IMR-90 (cell line): ENCODE measurements at regions not wholly inside any gene's neighbourhood (a gene's known extent, or its start where the extent isn't known, plus 50 kb on each side); places are given as distances from the start of the nearest gene placed in this dataset.

Experiments used
- ATAC-seq: fragments of 200-7000 bp; cut with Tn5 transposase; 2 replicates; pipeline ENCODE4 v1.9.1; 2020; ENCODE audit warnings: low read depth, mild to moderate bottlenecking, moderate library complexity
- BruUV-seq: library from RNA; stranded (reverse); fragments of 400-500 nt; replicated peaks from 2 replicates; lab custom pipeline; 2021; lab: Mats Ljungman, UMichigan
- CTCF ChIA-PET: fragments of 300-600 bp; formaldehyde crosslinking; extraction: SDS; loops from one replicate; lab custom pipeline; 2021; ENCODE audit warnings: antibody characterized with exemption; lab: Yijun Ruan, JAX
- POLR2A ChIA-PET: fragments of 300-600 bp; sonication (Branson Sonifier 250); formaldehyde crosslinking; loops from one replicate; lab custom pipeline; 2022; ENCODE audit warnings: antibody characterized with exemption; ENCODE audit not compliant: unreplicated experiment; lab: Charles Lee
- DNase-seq: peaks from one replicate; pipeline ENCODE4 v3.0.0; 2013
- H2AFZ ChIP-seq: replicated peaks from 2 replicates; pipeline ENCODE3; 2013; ENCODE audit warnings: low read length, mild to moderate bottlenecking; ENCODE audit not compliant: poor library complexity
- H2AK5ac ChIP-seq: 2 replicates; pipeline ENCODE4 v1.6.1; 2013; ENCODE audit warnings: low read depth, low read length, inconsistent platforms
- H2AK9ac ChIP-seq: replicated peaks from 2 replicates; pipeline ENCODE3; 2013; ENCODE audit warnings: mild to moderate bottlenecking, low read depth, low read length, moderate library complexity; ENCODE audit not compliant: poor library complexity
- H2BK120ac ChIP-seq: 2 replicates; pipeline ENCODE4 v1.6.1; 2013; ENCODE audit warnings: low read depth, low read length, inconsistent platforms
- H2BK15ac ChIP-seq: 3 replicates; pipeline ENCODE4 v1.6.1; 2013; ENCODE audit warnings: low read depth, low read length, inconsistent platforms
- H2BK20ac ChIP-seq: 2 replicates; pipeline ENCODE4 v1.6.1; 2013; ENCODE audit warnings: low read depth, mild to moderate bottlenecking, inconsistent platforms, low read length, moderate library complexity
- H2BK5ac ChIP-seq: 2 replicates; pipeline ENCODE4 v1.6.1; 2013; ENCODE audit warnings: mild to moderate bottlenecking, low read depth, low read length, inconsistent platforms; ENCODE audit not compliant: poor library complexity, severe bottlenecking
- H3K14ac ChIP-seq: replicated peaks from 2 replicates; pipeline ENCODE4 v1.6.1; 2013; ENCODE audit warnings: low read depth, low read length, inconsistent platforms
- H3K18ac ChIP-seq: 2 replicates; pipeline ENCODE4 v1.6.1; 2013; ENCODE audit warnings: low read depth, low read length, control low read depth
- H3K23ac ChIP-seq: 2 replicates; pipeline ENCODE4 v1.6.1; 2013; ENCODE audit warnings: low read depth, low read length, inconsistent platforms
- H3K27ac ChIP-seq: 2 replicates; pipeline ENCODE4 v1.5.1; 2013; ENCODE audit warnings: mild to moderate bottlenecking, control low read depth, low read length; ENCODE audit not compliant: insufficient read depth
- H3K27me3 ChIP-seq: 2 replicates; pipeline ENCODE4 v1.6.1; 2013; ENCODE audit warnings: low read length; ENCODE audit not compliant: control insufficient read depth, insufficient read depth
- H3K36me3 ChIP-seq: 2 replicates; pipeline ENCODE4 v1.6.1; 2013; ENCODE audit warnings: low read length, mixed read lengths; ENCODE audit not compliant: control insufficient read depth, insufficient read depth
- H3K4ac ChIP-seq: 2 replicates; pipeline ENCODE4 v1.6.1; 2013; ENCODE audit warnings: low read depth, low read length, inconsistent platforms
- H3K4me1 ChIP-seq: 2 replicates; pipeline ENCODE4 v1.6.1; 2013; ENCODE audit warnings: low read length, mixed read lengths; ENCODE audit not compliant: control insufficient read depth, insufficient read depth
- H3K4me2 ChIP-seq: 2 replicates; pipeline ENCODE4 v1.6.1; 2013; ENCODE audit warnings: low read depth, mild to moderate bottlenecking, control low read depth, low read length, moderate library complexity
- H3K4me3 ChIP-seq: 2 replicates; pipeline ENCODE4 v1.5.1; 2013; ENCODE audit warnings: low read depth, mild to moderate bottlenecking, control low read depth, low read length, moderate library complexity; ENCODE audit not compliant: insufficient read depth
- H3K56ac ChIP-seq: 2 replicates; pipeline ENCODE4 v1.6.1; 2013; ENCODE audit warnings: low read length, inconsistent platforms; ENCODE audit not compliant: insufficient read depth; ENCODE audit errors: extremely low read depth
- H3K79me1 ChIP-seq, 2 experiments: 2 replicates each; pipeline ENCODE4 v1.6.1; 2013; ENCODE audit warnings: low read length in 2 of 2, inconsistent platforms in 1 of 2, low read depth in 1 of 2
- H3K9ac ChIP-seq: 2 replicates; pipeline ENCODE4 v1.6.1; 2013; ENCODE audit warnings: low read depth, low read length, control low read depth
- H3K9me1 ChIP-seq: 2 replicates; pipeline ENCODE4 v1.6.1; 2013; ENCODE audit warnings: low read length, inconsistent platforms; ENCODE audit not compliant: insufficient read depth
- H3K9me3 ChIP-seq: 2 replicates; pipeline ENCODE4 v1.6.1; 2013; ENCODE audit warnings: low read length; ENCODE audit not compliant: control insufficient read depth, insufficient read depth
- H4K20me1 ChIP-seq: 2 replicates; pipeline ENCODE4 v1.6.1; 2013; ENCODE audit warnings: low read length, inconsistent platforms; ENCODE audit not compliant: insufficient read depth
- H4K5ac ChIP-seq: 2 replicates; pipeline ENCODE4 v1.6.1; 2013; ENCODE audit warnings: mild to moderate bottlenecking, low read depth, low read length, control low read depth
- H4K8ac ChIP-seq, 2 experiments: 2 replicates each; pipeline ENCODE4 v1.6.1; 2013; ENCODE audit warnings: low read depth in 2 of 2, low read length in 2 of 2, control low read depth in 1 of 2, inconsistent platforms in 1 of 2
- H4K91ac ChIP-seq: 2 replicates; pipeline ENCODE4 v1.6.1; 2013; ENCODE audit warnings: low read depth, low read length, inconsistent platforms; ENCODE audit not compliant: insufficient read depth
- BHLHE40 ChIP-seq: fragments of 150-350 bp; IDR thresholded peaks from 2 replicates; pipeline ENCODE4 v1.6.1; 2016; ENCODE audit warnings: mild to moderate bottlenecking, low read depth, low read length
- CEBPB ChIP-seq: IDR thresholded peaks from 2 replicates; pipeline ENCODE4 v1.6.1; 2012; ENCODE audit warnings: low read depth, low read length, improper control_type of control experiment
- CHD1 ChIP-seq: IDR thresholded peaks from 2 replicates; pipeline ENCODE4 v1.6.1; 2012; ENCODE audit warnings: low read depth, low read length, improper control_type of control experiment
- FOS ChIP-seq: fragments of 150-350 bp; IDR thresholded peaks from 2 replicates; pipeline ENCODE4 v1.6.1; 2016; ENCODE audit warnings: low read depth, low read length
- POLR2A ChIP-seq: IDR thresholded peaks from 2 replicates; pipeline ENCODE4 v1.6.1; 2012; ENCODE audit warnings: mild to moderate bottlenecking, low read depth, low read length
- RAD21 ChIP-seq: IDR thresholded peaks from 2 replicates; pipeline ENCODE4 v1.6.1; 2012; ENCODE audit warnings: low read length, improper control_type of control experiment
- SMC3 ChIP-seq: fragments of 150-350 bp; IDR thresholded peaks from 2 replicates; pipeline ENCODE4 v1.6.1; 2016; ENCODE audit warnings: low read depth, mild to moderate bottlenecking, antibody characterized with exemption, low read length, moderate library complexity
- WGBS, 2 experiments: methylation state at CpG; one replicate each; pipeline versions ENCODE4 v1.1.5 to v1.1.7; 2013; ENCODE audit warnings: missing lambda C conversion rate in 2 of 2; ENCODE audit not compliant: insufficient read length in 1 of 2; ENCODE audit errors: extremely low coverage in 2 of 2; 5-methylcytosine and 5-hydroxymethylcytosine counted together
- dilution Hi-C: fragments of 300-500 bp; cut with HindIII; formaldehyde crosslinking; loops from one replicate; pipeline ENCODE4 v1.14.3; 2018; ENCODE audit warnings: low sequenced_read_pairs; ENCODE audit not compliant: unreplicated experiment
- in situ Hi-C: fragments of 300-500 bp; cut with MboI; formaldehyde crosslinking; loops from 3 replicates; pipeline ENCODE4 v1.14.3; 2019; ENCODE audit warnings: low sequenced_read_pairs, inconsistent platforms, mixed read lengths
- intact Hi-C: fragments of 100-400 bp; cut with micrococcal nuclease; formaldehyde crosslinking; loops from 2 replicates; pipeline ENCODE4 v1.10.0; 2022
- TF ChIP-seq, protein P1 (sequence below): conservative IDR thresholded peaks from 2 replicates; pipeline ENCODE4 v1.5.1; 2012; ENCODE audit warnings: mild to moderate bottlenecking, low read depth, low read length, improper control_type of control experiment
- TF ChIP-seq, protein P2 (sequence below): fragments of 150-350 bp; IDR thresholded peaks from 2 replicates; pipeline ENCODE4 v1.6.1; 2017; ENCODE audit warnings: mild to moderate bottlenecking, antibody characterized with exemption, low read length, low read depth
- TF ChIP-seq, protein P3 (sequence below): fragments of 150-350 bp; IDR thresholded peaks from 2 replicates; pipeline ENCODE4 v1.6.1; 2016; ENCODE audit warnings: low read depth, mild to moderate bottlenecking, low read length, moderate library complexity, borderline replicate concordance

DNA sequence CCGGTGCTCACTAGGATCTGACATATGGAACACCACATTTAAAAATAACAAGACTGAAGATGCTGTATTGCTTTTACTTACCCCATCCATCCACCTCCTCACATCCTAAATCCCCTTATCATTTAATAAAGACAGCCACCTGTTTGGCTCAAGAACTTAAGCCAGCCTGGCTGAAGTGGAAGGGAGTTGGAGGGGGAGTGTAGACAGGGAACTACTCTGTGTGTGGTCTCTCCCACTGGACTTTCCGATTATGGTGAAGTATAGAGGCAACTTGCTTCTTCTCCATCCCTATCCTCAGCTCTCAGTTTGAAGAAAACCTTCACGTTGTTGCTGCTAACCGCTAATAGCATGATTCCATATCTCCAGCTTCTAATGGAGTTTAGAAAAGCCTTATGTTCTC, 313.4 kb downstream of the CDH11 start:
- no peak overlapping the region for H2AFZ ChIP-seq
- H3K79me1 ChIP-seq = no peaks in the 10 kb centered on the region
- POLR2A ChIA-PET = no interaction called here
- H2BK15ac ChIP-seq = no peak overlapping the region
- H4K91ac ChIP-seq = no peak overlapping the region
- no peak overlapping the region for H3K4ac ChIP-seq
- H2BK120ac ChIP-seq = no peak overlapping the region
- no peaks in the 10 kb centered on the region; the same call in 1 of the 2 replicates for H3K27me3 ChIP-seq
- H3K9me3 ChIP-seq = no peaks in the 10 kb centered on the region
- WGBS, 2 experiments = no CpG with 5 or more reads among the region's 4 CpGs
- in situ Hi-C loops = no loop called here
- no peak overlapping the region for H3K27ac ChIP-seq
- CTCF ChIA-PET = no interaction called here
- no peaks in the 10 kb centered on the region for H4K20me1 ChIP-seq
- no peak overlapping the region for H2BK20ac ChIP-seq
- intact Hi-C loops = no loop called here
- H3K9me1 ChIP-seq = no peaks in the 10 kb centered on the region
- no peaks in the 10 kb centered on the region for H3K36me3 ChIP-seq
- no TSS peak for BruUV-seq
- H3K9ac ChIP-seq = no peak overlapping the region
- H4K5ac ChIP-seq = no peak overlapping the region
- H2AK9ac ChIP-seq = no peak overlapping the region
- H2BK5ac ChIP-seq = no peak overlapping the region
- no peak overlapping the region for H3K14ac ChIP-seq
- no peak overlapping the region for H3K18ac ChIP-seq
- H3K4me3 ChIP-seq = no peak overlapping the region
- dilution Hi-C loops = no loop called here
- H3K4me2 ChIP-seq = no peak overlapping the region
- no peak overlapping the region for H4K8ac ChIP-seq
- DNase-seq (no peak), ATAC-seq (no peak)
- H3K23ac ChIP-seq = no peak overlapping the region
- no peaks in the 10 kb centered on the region for H3K4me1 ChIP-seq
- no peak overlapping the region for H2AK5ac ChIP-seq
- TF ChIP-seq, protein P1, sequence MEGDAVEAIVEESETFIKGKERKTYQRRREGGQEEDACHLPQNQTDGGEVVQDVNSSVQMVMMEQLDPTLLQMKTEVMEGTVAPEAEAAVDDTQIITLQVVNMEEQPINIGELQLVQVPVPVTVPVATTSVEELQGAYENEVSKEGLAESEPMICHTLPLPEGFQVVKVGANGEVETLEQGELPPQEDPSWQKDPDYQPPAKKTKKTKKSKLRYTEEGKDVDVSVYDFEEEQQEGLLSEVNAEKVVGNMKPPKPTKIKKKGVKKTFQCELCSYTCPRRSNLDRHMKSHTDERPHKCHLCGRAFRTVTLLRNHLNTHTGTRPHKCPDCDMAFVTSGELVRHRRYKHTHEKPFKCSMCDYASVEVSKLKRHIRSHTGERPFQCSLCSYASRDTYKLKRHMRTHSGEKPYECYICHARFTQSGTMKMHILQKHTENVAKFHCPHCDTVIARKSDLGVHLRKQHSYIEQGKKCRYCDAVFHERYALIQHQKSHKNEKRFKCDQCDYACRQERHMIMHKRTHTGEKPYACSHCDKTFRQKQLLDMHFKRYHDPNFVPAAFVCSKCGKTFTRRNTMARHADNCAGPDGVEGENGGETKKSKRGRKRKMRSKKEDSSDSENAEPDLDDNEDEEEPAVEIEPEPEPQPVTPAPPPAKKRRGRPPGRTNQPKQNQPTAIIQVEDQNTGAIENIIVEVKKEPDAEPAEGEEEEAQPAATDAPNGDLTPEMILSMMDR = no peak
- TF ChIP-seq RAD21 (no peak), BHLHE40 (no peak), CHD1 (no peak), POLR2A (no peak), CEBPB (no peak), FOS (no peak), SMC3 (no peak)
- TF ChIP-seq, protein P2, sequence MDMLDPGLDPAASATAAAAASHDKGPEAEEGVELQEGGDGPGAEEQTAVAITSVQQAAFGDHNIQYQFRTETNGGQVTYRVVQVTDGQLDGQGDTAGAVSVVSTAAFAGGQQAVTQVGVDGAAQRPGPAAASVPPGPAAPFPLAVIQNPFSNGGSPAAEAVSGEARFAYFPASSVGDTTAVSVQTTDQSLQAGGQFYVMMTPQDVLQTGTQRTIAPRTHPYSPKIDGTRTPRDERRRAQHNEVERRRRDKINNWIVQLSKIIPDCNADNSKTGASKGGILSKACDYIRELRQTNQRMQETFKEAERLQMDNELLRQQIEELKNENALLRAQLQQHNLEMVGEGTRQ = no peak
- TF ChIP-seq, protein P3, sequence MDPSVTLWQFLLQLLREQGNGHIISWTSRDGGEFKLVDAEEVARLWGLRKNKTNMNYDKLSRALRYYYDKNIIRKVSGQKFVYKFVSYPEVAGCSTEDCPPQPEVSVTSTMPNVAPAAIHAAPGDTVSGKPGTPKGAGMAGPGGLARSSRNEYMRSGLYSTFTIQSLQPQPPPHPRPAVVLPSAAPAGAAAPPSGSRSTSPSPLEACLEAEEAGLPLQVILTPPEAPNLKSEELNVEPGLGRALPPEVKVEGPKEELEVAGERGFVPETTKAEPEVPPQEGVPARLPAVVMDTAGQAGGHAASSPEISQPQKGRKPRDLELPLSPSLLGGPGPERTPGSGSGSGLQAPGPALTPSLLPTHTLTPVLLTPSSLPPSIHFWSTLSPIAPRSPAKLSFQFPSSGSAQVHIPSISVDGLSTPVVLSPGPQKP = no peak
- H3K56ac ChIP-seq = no peak overlapping the region
